DND-41 (cell line): ENCODE measurements at regions not wholly inside any gene's neighbourhood (a gene's known extent, or its start where the extent isn't known, plus 50 kb on each side); places are given as distances from the start of the nearest gene placed in this dataset.

Experiments used
- ATAC-seq: fragments of 200-7000 bp; cut with Tn5 transposase; 3 replicates; pipeline ENCODE4 v1.9.1; 2021; ENCODE audit warnings: low read depth; ENCODE audit not compliant: insufficient read depth
- DNase-seq: peaks from one replicate; pipeline ENCODE4 v3.0.0-alpha.2; 2020
- H2AFZ ChIP-seq: 2 replicates; pipeline ENCODE4 v1.6.0; 2012; ENCODE audit warnings: low read depth, low read length
- H3K27ac ChIP-seq: 2 replicates; pipeline ENCODE4 v1.5.1; 2012; ENCODE audit warnings: low read length, inconsistent platforms
- H3K27me3 ChIP-seq: fragments of 200-600 bp; sonication (generic); 2 replicates; pipeline ENCODE4 v1.6.0; 2012; ENCODE audit warnings: low read length, mild to moderate bottlenecking, inconsistent platforms; ENCODE audit not compliant: insufficient read depth, poor library complexity
- H3K36me3 ChIP-seq: 2 replicates; pipeline ENCODE4 v1.5.1; 2012; ENCODE audit warnings: low read length, inconsistent platforms; ENCODE audit not compliant: insufficient read depth
- H3K4me1 ChIP-seq: 2 replicates; pipeline ENCODE4 v1.5.1; 2012; ENCODE audit warnings: mild to moderate bottlenecking, low read length; ENCODE audit not compliant: insufficient read depth
- H3K4me2 ChIP-seq: 2 replicates; pipeline ENCODE4 v1.6.0; 2012; ENCODE audit warnings: mild to moderate bottlenecking, moderate library complexity, low read length, inconsistent platforms; ENCODE audit not compliant: insufficient read depth
- H3K4me3 ChIP-seq, 2 experiments: fragments of 200-600 bp in 1 of 2; shearing (Covaris generic) in 1 of 2; 2 replicates each; pipeline ENCODE4 v1.5.1; 2012 to 2016; ENCODE audit warnings: inconsistent platforms in 2 of 2, low read length in 2 of 2, mild to moderate bottlenecking in 2 of 2, low read depth in 1 of 2, moderate library complexity in 1 of 2
- H3K79me2 ChIP-seq: 2 replicates; pipeline ENCODE4 v1.6.0; 2012; ENCODE audit warnings: low read length, inconsistent platforms; ENCODE audit not compliant: insufficient read depth
- H3K9ac ChIP-seq: 2 replicates; pipeline ENCODE4 v1.6.0; 2012; ENCODE audit warnings: low read depth, mild to moderate bottlenecking, inconsistent platforms, low read length, moderate library complexity
- H3K9me3 ChIP-seq: 2 replicates; pipeline ENCODE4 v1.5.1; 2012; ENCODE audit warnings: low read length, moderate library complexity, mild to moderate bottlenecking, inconsistent platforms; ENCODE audit not compliant: insufficient read depth, severe bottlenecking
- H4K20me1 ChIP-seq: 2 replicates; pipeline ENCODE4 v1.6.0; 2012; ENCODE audit warnings: low read length; ENCODE audit not compliant: insufficient read depth
- CTCF ChIP-seq: IDR thresholded peaks from 2 replicates; pipeline ENCODE4 v1.5.1; 2012; ENCODE audit warnings: borderline replicate concordance, low read length, moderate library complexity, mild to moderate bottlenecking; ENCODE audit not compliant: poor library complexity, severe bottlenecking; ENCODE audit errors: extremely low read depth
- EZH2 ChIP-seq: IDR thresholded peaks from 3 replicates; pipeline ENCODE4 v1.6.1; 2012; ENCODE audit warnings: borderline replicate concordance, low read depth, mild to moderate bottlenecking, moderate library complexity, low read length, inconsistent platforms; ENCODE audit not compliant: severe bottlenecking

- TF ChIP-seq CTCF (no peak), EZH2 (no peak)
- Histone ChIP-seq H3K9me3 (no peaks in the 10 kb centered on the region), H3K27ac (no peak overlapping the region), H3K9ac (no peak overlapping the region), H3K4me1 (no peaks in the 10 kb centered on the region), H3K4me3 (no peak overlapping the region), H3K27me3 (no peaks in the 10 kb centered on the region), H3K36me3 (no peaks in the 10 kb centered on the region), H4K20me1 (no peaks in the 10 kb centered on the region), H3K79me2 (no peaks in the 10 kb centered on the region), H3K4me2 (no peak overlapping the region), H2AFZ (no peak overlapping the region)
- no peak for ATAC-seq
- no peak for DNase-seq
Observed at GRCh38 chr2:223513771-223514455, 88.2 kb downstream of the SCG2 start.

DNA sequence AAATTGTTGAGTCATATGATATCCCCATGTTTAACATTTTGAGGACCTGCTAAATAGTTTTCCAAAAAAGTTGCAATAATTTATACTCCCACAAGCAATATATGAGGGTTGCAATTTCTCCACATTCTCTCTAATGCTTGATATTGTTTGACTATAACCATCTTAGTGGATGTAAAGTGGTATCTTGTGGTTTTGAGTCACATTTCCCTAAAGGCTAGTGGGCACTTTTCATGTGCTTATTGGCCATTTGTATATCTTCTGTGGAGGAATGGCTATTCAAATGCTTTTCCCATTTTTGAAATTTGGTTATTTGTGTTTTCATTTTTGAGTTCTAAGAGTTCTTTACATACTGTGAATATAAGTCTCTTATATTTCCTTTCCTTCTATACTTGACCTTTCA lies 82.7 kb downstream of the SCG2 start:
- no peaks in the 10 kb centered on the region for H3K36me3 ChIP-seq
- H3K79me2 ChIP-seq: no peaks in the 10 kb centered on the region
- no peak overlapping the region for H2AFZ ChIP-seq
- ATAC-seq (no peak), DNase-seq (no peak)
- no peaks in the 10 kb centered on the region for H3K9me3 ChIP-seq
- H4K20me1 ChIP-seq: no peaks in the 10 kb centered on the region
- H3K4me2 ChIP-seq: no peak overlapping the region
- H3K9ac ChIP-seq: no peak overlapping the region
- H3K4me3 ChIP-seq: no peak overlapping the region
- H3K27ac ChIP-seq: no peak overlapping the region
- TF ChIP-seq CTCF: no peak
- TF ChIP-seq EZH2: no peak
- no peaks in the 10 kb centered on the region for H3K4me1 ChIP-seq
- no peaks in the 10 kb centered on the region for H3K27me3 ChIP-seq

DNA sequence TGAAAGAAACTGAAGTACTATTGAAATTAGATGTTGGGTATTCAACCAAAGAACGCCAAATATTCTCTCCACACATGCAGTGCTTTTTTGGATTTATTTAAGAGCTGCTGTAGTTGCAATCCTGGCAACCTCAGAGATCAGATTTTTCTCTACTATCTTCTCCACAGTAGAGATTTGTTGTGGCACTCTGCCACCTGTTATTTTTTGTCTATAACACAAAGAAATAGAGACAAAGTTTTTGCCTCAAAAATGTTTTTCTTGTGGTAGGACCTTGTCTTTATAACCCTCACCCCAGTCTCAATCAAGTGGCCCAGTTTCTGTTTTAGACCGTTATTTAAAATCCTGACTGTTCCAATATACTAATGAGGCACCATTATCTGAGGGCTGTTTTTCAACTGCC lies 79.4 kb downstream of the SCG2 start:
- no peak for TF ChIP-seq CTCF
- no peak for ATAC-seq
- Histone ChIP-seq H3K27me3 (no peaks in the 10 kb centered on the region), H3K9ac (no peak overlapping the region), H3K4me2 (no peak overlapping the region), H3K4me1 (no peaks in the 10 kb centered on the region), H3K9me3 (no peaks in the 10 kb centered on the region), H3K27ac (no peak overlapping the region), H2AFZ (no peak overlapping the region), H4K20me1 (no peaks in the 10 kb centered on the region), H3K79me2 (no peaks in the 10 kb centered on the region), H3K4me3 (no peak overlapping the region), H3K36me3 (no peaks in the 10 kb centered on the region)
- no peak for DNase-seq
